Skeletal muscle tissue (tissue), 3 donors: ENCODE measurements at regions not wholly inside any gene's neighbourhood (a gene's known extent, or its start where the extent isn't known, plus 50 kb on each side); places are given as distances from the start of the nearest gene placed in this dataset.
"Not testable (repeated sequence)": the region's sequence is repeated elsewhere in the genome, so short reads cannot be mapped to it uniquely, and the experiment has no call there.

ENCODE experiments used
- H3K27ac ChIP-seq: one replicate; pipeline ENCODE4 v1.7.0; 2013; ENCODE audit warnings: mild to moderate bottlenecking, low read depth, low read length, inconsistent platforms
- H3K27me3 ChIP-seq, 3 donors: one replicate each; pipeline ENCODE4 v1.7.0; 2013; ENCODE audit warnings: low read length in 3 of 3; ENCODE audit not compliant: control insufficient read depth in 3 of 3, insufficient read depth in 3 of 3
- H3K36me3 ChIP-seq, 3 donors: one replicate each; pipeline ENCODE4 v1.7.0; 2013; ENCODE audit warnings: low read length in 3 of 3; ENCODE audit not compliant: control insufficient read depth in 3 of 3, insufficient read depth in 3 of 3
- H3K4me1 ChIP-seq, 3 donors: one replicate each; pipeline ENCODE4 v1.7.0; 2013; ENCODE audit warnings: low read length in 3 of 3, mild to moderate bottlenecking in 3 of 3; ENCODE audit not compliant: control insufficient read depth in 3 of 3, insufficient read depth in 3 of 3
- H3K4me3 ChIP-seq, 3 donors: one replicate each; pipeline ENCODE4 v1.7.0; 2013; ENCODE audit warnings: low read length in 3 of 3
- H3K9ac ChIP-seq, 3 donors: one replicate each; pipeline ENCODE4 v1.7.0; 2013; ENCODE audit warnings: low read length in 3 of 3, mild to moderate bottlenecking in 3 of 3, moderate library complexity in 2 of 3, low read depth in 1 of 3
- H3K9me3 ChIP-seq, 3 donors: one replicate each; pipeline ENCODE4 v1.7.0; 2013; ENCODE audit warnings: low read length in 3 of 3; ENCODE audit not compliant: control insufficient read depth in 3 of 3
- donor health status: Osteomylitis.

GRCh38 chr6:155830531-155830930, 374.9 kb upstream of the NOX3 start:
- no peaks in the 10 kb centered on the region for H3K27me3 ChIP-seq
- H3K4me3 ChIP-seq: no peak overlapping the region
- no peaks in the 10 kb centered on the region for H3K36me3 ChIP-seq
- H3K4me1 ChIP-seq: no peaks in the 10 kb centered on the region
- no peaks in the 10 kb centered on the region for H3K9me3 ChIP-seq
- no peak overlapping the region for H3K9ac ChIP-seq
- H3K27ac ChIP-seq: no peak overlapping the region

DNA sequence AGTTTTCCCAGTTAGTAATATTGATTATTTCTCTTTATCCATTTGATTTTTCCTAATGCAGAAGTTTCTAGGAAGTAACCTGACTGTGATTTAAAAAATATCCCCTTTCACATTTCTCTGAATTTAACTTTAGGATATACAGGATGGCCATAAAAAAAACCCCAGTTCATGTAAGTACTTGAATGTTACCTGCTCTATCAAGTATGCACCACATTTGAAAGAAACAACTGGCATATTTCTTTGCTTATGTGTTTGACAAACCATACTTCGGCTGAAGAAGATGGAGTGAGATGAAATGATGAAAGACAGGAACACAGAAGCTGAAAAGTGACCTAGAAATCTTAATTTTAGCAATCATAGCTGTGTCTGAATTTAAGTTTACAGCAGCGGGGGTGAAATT, 374.0 kb upstream of the NOX3 start:
- Histone ChIP-seq H3K36me3 (no peaks in the 10 kb centered on the region), H3K27ac (no peak overlapping the region), H3K9ac (no peak overlapping the region), H3K4me3 (no peak overlapping the region), H3K9me3 (no peaks in the 10 kb centered on the region), H3K27me3 (no peaks in the 10 kb centered on the region), H3K4me1 (no peaks in the 10 kb centered on the region)

DNA sequence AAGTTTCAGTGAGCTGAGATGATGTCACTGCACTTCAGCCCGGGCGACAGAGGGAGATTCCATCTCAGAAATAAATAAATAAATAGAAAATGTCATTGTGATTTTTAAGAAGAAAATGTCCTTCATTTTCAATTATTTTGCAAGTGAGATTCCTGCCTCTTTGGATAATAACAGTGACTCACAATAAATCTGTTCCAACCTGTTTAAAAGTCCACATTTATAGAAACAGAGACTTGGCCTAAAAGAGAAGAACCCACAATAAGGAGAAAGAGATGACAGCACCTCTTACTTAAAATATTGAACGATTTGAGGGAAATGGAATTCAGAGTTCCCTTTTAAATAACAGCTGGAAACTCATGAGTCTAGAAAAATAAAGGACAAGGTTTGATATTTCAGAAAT, 373.4 kb upstream of the NOX3 start:
- Histone ChIP-seq H3K4me1 (no peaks in the 10 kb centered on the region), H3K9ac (no peak overlapping the region), H3K27ac (no peak overlapping the region), H3K27me3 (no peaks in the 10 kb centered on the region), H3K36me3 (no peaks in the 10 kb centered on the region), H3K4me3 (no peak overlapping the region), H3K9me3 (no peaks in the 10 kb centered on the region)

DNA sequence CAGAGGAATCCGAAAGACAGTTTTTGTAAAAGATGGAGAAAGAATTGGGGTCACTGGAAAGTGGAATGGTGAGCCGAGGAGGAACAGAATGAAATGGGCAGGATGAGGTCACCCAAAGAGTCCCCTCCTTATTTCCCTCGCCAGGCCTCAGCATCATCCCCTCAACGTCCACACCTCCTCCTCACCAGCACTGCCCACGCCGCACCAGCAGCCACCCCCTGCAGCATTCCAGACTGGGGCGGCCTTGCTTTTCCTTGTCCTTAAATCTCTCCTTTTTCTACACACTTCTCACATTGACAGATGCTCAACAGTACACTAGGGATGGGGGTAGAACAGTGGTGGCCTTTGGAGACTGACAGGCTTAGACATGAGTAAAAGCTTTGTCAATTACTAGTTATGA, 363.1 kb upstream of the NOX3 start:
- no peak overlapping the region for H3K4me3 ChIP-seq
- no peaks in the 10 kb centered on the region for H3K4me1 ChIP-seq
- H3K36me3 ChIP-seq: no peaks in the 10 kb centered on the region
- no peaks in the 10 kb centered on the region for H3K9me3 ChIP-seq
- H3K9ac ChIP-seq: no peak overlapping the region
- no peak overlapping the region for H3K27ac ChIP-seq
- H3K27me3 ChIP-seq: no peaks in the 10 kb centered on the region

DNA sequence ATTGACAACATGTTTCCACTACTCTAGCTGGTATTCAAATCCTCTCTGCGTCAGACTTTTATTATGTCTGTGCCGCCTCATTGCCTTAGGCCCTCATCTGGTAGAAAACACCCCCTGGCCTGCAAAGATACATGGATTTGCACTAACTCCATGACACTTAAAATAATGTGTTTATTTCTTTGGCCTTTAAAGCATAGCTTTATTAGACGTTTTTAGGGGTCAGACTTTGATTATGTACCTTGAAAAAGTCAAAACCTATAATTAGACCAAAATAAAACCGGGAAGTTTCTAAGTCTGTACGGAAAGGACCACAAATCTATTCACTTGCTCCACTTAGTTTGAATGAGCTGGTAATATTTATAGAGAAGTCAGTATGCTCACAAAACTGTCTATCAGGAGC, 357.9 kb upstream of the NOX3 start:
- no peaks in the 10 kb centered on the region for H3K36me3 ChIP-seq
- H3K9ac ChIP-seq: no peak overlapping the region
- no peaks in the 10 kb centered on the region for H3K4me1 ChIP-seq

GRCh38 chr6:155807243-155807642, 351.6 kb upstream of the NOX3 start:
- Histone ChIP-seq H3K27ac (no peak overlapping the region), H3K4me1 (no peaks in the 10 kb centered on the region), H3K36me3 (no peaks in the 10 kb centered on the region), H3K4me3 (no peak overlapping the region), H3K9ac (no peak overlapping the region), H3K27me3 (no peaks in the 10 kb centered on the region), H3K9me3 (no peaks in the 10 kb centered on the region)

More for the DNA sequence above, 357.9 kb upstream of the NOX3 start:
- Histone ChIP-seq H3K27ac (no peak overlapping the region), H3K27me3 (no peaks in the 10 kb centered on the region), H3K4me3 (no peak overlapping the region), H3K9me3 (no peaks in the 10 kb centered on the region)

GRCh38 chr6:155801046-155801445, 345.4 kb upstream of the NOX3 start:
- H3K4me1 ChIP-seq: no peaks in the 10 kb centered on the region
- no peak overlapping the region for H3K4me3 ChIP-seq
- no peaks in the 10 kb centered on the region for H3K36me3 ChIP-seq
- no peaks in the 10 kb centered on the region for H3K27me3 ChIP-seq
- no peaks in the 10 kb centered on the region for H3K9me3 ChIP-seq
- H3K27ac ChIP-seq: no peak overlapping the region
- H3K9ac ChIP-seq: no peak overlapping the region

DNA sequence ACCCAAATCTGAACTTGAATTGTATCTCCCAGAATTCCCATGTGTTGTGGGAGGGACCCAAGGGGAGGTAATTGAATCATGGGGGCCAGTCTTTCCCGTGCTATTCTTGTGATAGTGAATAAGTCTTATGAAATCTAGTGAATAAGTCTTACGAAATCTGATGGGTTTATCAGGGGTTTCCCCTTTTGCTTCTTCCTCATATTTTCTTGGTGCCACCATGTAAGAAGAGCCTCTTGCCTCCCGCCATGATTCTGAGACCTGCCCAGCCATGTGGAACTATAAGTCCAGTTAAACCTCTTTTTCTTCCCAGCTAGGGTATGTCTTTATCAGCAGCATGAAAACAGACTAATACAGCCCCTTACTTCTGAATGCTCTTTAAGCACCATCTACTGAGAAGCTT, 343.2 kb upstream of the NOX3 start:
- not testable (repeated sequence) for H3K9me3 ChIP-seq, H3K36me3 ChIP-seq, H3K9ac ChIP-seq, H3K4me1 ChIP-seq, H3K27ac ChIP-seq, H3K4me3 ChIP-seq, H3K27me3 ChIP-seq

GRCh38 chr6:155795173-155795796, 339.6 kb upstream of the NOX3 start:
- H3K4me3 ChIP-seq: no peak overlapping the region
- no peaks in the 10 kb centered on the region for H3K4me1 ChIP-seq

DNA sequence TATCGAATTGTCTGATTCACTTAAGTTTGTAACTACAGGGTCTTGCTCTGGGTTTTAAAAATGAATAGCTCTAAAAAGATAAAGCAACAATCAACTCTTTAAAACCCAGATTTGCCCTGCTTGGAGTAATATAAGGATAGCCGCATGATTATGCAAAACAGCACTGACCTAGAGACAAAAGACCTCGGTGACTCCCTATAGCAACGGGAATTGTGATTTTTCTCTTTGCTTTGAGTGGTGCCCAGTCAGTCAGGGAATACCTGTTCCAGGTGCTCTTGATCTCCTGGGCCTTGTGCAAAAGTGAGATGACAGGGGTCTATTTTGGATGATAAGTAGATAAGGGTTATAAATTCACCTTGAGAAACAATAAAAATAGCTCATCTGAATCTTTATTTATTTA, 336.3 kb upstream of the NOX3 start:
- no peak overlapping the region for H3K4me3 ChIP-seq
- H3K27me3 ChIP-seq: no peaks in the 10 kb centered on the region
- H3K36me3 ChIP-seq: no peaks in the 10 kb centered on the region
- H3K27ac ChIP-seq: no peak overlapping the region
- no peaks in the 10 kb centered on the region for H3K4me1 ChIP-seq
- no peak overlapping the region for H3K9ac ChIP-seq
- peaks cover 0 to 5% (median 2%) of the 10 kb centered on the region in 3 donors for H3K9me3 ChIP-seq

More at GRCh38 chr6:155795173-155795796, 339.6 kb upstream of the NOX3 start:
- Histone ChIP-seq H3K27me3 (no peaks in the 10 kb centered on the region), H3K27ac (no peak overlapping the region), H3K9me3 (peaks cover 0 to 3% (median 2%) of the 10 kb centered on the region in 3 donors), H3K9ac (no peak overlapping the region), H3K36me3 (no peaks in the 10 kb centered on the region)
